PC-3 (cell line): ENCODE measurements at regions not wholly inside any gene's neighbourhood (a gene's known extent, or its start where the extent isn't known, plus 50 kb on each side); places are given as distances from the start of the nearest gene placed in this dataset.
"Not testable (repeated sequence)": the region's sequence is repeated elsewhere in the genome, so short reads cannot be mapped to it uniquely, and the experiment has no call there.

Experiments
- EZH2 ChIP-seq: fragments of 300-600 bp; sonication (generic); IDR thresholded peaks from one replicate; pipeline ENCODE4 v1.6.1; 2017; ENCODE audit warnings: antibody characterized with exemption, mild to moderate bottlenecking, low read length; ENCODE audit not compliant: unreplicated experiment
- EZH2phosphoT487 ChIP-seq: fragments of 300-600 bp; sonication (generic); IDR thresholded peaks from 2 replicates; pipeline ENCODE4 v1.6.1; 2018; ENCODE audit warnings: mild to moderate bottlenecking, antibody characterized with exemption, low read length, borderline replicate concordance
- TF ChIP-seq, protein P1 (sequence below): fragments of 300-600 bp; sonication (generic); conservative IDR thresholded peaks from 2 replicates; pipeline ENCODE4 v1.5.1; 2017; ENCODE audit warnings: antibody characterized with exemption, low read depth, mild to moderate bottlenecking, low read length

DNA sequence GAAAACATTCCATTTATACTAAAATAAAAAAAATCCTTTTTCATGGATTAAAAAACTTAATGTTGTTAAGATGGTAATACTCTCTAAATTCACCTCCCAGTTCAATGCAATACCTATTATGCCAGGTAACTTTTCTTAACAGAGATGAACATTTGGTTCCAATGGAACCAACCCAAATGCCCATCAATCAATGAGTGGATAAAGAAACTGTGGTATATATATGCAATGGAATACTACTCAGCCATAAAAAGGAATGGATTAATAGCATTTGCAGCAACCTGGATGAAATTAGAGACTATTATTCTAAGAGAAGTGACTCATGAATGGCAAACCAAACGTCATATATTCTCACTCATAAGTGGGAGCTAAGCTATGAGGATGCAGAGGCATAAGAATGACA, 154.4 kb upstream of the NPY2R start:
- TF ChIP-seq, protein P1, sequence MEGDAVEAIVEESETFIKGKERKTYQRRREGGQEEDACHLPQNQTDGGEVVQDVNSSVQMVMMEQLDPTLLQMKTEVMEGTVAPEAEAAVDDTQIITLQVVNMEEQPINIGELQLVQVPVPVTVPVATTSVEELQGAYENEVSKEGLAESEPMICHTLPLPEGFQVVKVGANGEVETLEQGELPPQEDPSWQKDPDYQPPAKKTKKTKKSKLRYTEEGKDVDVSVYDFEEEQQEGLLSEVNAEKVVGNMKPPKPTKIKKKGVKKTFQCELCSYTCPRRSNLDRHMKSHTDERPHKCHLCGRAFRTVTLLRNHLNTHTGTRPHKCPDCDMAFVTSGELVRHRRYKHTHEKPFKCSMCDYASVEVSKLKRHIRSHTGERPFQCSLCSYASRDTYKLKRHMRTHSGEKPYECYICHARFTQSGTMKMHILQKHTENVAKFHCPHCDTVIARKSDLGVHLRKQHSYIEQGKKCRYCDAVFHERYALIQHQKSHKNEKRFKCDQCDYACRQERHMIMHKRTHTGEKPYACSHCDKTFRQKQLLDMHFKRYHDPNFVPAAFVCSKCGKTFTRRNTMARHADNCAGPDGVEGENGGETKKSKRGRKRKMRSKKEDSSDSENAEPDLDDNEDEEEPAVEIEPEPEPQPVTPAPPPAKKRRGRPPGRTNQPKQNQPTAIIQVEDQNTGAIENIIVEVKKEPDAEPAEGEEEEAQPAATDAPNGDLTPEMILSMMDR = not testable (repeated sequence)
- not testable (repeated sequence) for TF ChIP-seq EZH2phosphoT487, EZH2
